ENCODE measurements at regions not wholly inside any gene's neighbourhood (a gene's known extent, or its start where the extent isn't known, plus 50 kb on each side); places are given as distances from the start of the nearest gene placed in this dataset.

DNA sequence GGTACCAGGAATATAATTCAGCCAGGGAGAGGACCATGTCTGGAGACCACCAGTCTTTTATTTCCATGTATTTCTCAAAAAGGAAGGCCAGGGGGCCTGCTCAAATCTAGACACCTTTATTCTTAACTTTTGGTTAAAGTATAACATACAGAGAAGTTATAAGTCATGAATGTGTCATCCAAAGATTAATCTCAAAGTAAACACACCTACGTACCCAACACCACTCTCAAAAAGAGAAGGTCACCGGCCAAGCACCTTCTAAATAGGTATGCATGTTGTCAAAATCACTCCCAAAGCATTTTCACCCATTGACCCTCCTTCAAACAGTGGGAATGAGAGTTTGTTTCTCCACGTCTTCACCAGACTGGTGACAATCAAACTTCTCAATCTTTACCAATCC, 60.0 kb upstream of the FZD10 start:
- Histone ChIP-seq H4K91ac (ENCODE audit: low read length) (no peak overlapping the region), H3K36me3 (ENCODE audit: control insufficient read depth in 1 of 2, insufficient read depth in 2 of 2, low read depth in 1 of 2, low read length in 2 of 2) (no peaks in the 10 kb centered on the region), H2BK120ac (ENCODE audit: low read depth, low read length) (no peak overlapping the region), H2AK5ac (ENCODE audit: low read length, severe bottlenecking) (no peak overlapping the region), H3K9me3 (ENCODE audit: control insufficient read depth, low read length) (peaks cover 7% of the 10 kb centered on the region), H4K8ac (ENCODE audit: low read length) (no peak overlapping the region), H3K79me1 (replicated peaks; ENCODE audit: low read length, poor library complexity, severe bottlenecking) (no peaks in the 10 kb centered on the region), H3K4me2 (ENCODE audit: low read length, poor library complexity, severe bottlenecking) (no peak overlapping the region), H3K27me3 (ENCODE audit: control insufficient read depth in 1 of 2, insufficient read depth in 1 of 2, low read length in 2 of 2) (peaks cover 0 to 32% of the 10 kb centered on the region in 2 experiments), H3K27ac (ENCODE audit: low read length, poor library complexity, severe bottlenecking) (no peak overlapping the region), H2BK12ac (ENCODE audit: low read length in 2 of 2) (no peak overlapping the region), H3K4me1 (ENCODE audit: control insufficient read depth, insufficient read depth, low read depth, low read length) (no peaks in the 10 kb centered on the region), H3K18ac (ENCODE audit: low read depth in 1 of 2, low read length in 2 of 2) (no peak overlapping the region), H2BK15ac (ENCODE audit: low read depth, poor library complexity, severe bottlenecking) (no peak overlapping the region), H3K4ac (ENCODE audit: low read depth in 1 of 2, low read length in 2 of 2) (no peak overlapping the region), H3K9ac (ENCODE audit: low read length) (no peak overlapping the region), H3K14ac (ENCODE audit: low read length in 2 of 2) (no peak overlapping the region), H3K4me3 (ENCODE audit: insufficient read depth in 1 of 2, low read depth in 1 of 2, low read length in 2 of 2) (no peak overlapping the region), H2BK5ac (ENCODE audit: low read depth, low read length, poor library complexity, severe bottlenecking) (no peak overlapping the region), H3K23ac (ENCODE audit: low read length in 2 of 2) (no peak overlapping the region), H2AFZ (ENCODE audit: low read depth, low read length) (no peak overlapping the region)
- no peak for DNase-seq
- WGBS, result 58% methylated on average over 3 of the region's 3 CpGs

DNA sequence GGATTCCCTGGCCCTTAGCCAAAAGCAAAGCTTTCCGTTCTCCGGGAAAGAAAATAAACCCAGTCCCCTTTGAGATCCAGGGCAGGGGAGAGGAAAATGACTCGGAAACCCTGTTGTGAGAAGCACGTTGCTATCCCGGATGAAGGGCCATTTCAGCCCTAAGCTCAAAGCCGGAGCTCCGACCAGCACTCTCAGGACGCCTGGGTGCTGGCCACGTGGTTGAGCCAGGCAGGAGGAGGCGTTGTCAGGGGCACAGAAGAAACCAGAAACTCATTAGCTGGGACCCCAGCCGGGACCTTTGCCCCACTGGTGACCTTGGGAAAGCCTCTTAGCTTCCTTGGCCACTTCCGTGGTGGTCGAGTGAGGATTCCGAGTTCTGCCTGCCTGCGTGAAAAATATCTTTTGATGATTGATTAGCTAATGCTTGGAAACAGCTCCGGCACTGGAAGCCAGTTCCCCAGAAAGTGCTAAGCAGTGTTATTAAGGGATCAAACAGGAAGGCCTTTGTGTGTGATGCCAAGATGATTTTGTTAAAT, 57.6 kb upstream of the FZD10 start:
- Histone ChIP-seq H3K4ac (ENCODE audit: low read depth in 1 of 2, low read length in 2 of 2) (no peak overlapping the region), H3K27me3 (ENCODE audit: control insufficient read depth in 1 of 2, insufficient read depth in 1 of 2, low read length in 2 of 2) (peaks cover 0 to 32% of the 10 kb centered on the region in 2 experiments), H3K23ac (ENCODE audit: low read length in 2 of 2) (no peak overlapping the region), H2BK5ac (ENCODE audit: low read depth, low read length, poor library complexity, severe bottlenecking) (no peak overlapping the region), H3K9ac (ENCODE audit: low read length) (no peak overlapping the region), H3K4me2 (ENCODE audit: low read length, poor library complexity, severe bottlenecking) (no peak overlapping the region), H3K14ac (ENCODE audit: low read length in 2 of 2) (no peak overlapping the region), H2AFZ (ENCODE audit: low read depth, low read length) (no peak overlapping the region), H3K4me1 (ENCODE audit: control insufficient read depth, insufficient read depth, low read depth, low read length) (no peaks in the 10 kb centered on the region), H3K18ac (ENCODE audit: low read depth in 1 of 2, low read length in 2 of 2) (no peak overlapping the region), H3K4me3 (ENCODE audit: insufficient read depth in 1 of 2, low read depth in 1 of 2, low read length in 2 of 2) (no peak overlapping the region), H3K36me3 (ENCODE audit: control insufficient read depth in 1 of 2, insufficient read depth in 2 of 2, low read depth in 1 of 2, low read length in 2 of 2) (no peaks in the 10 kb centered on the region), H2BK15ac (ENCODE audit: low read depth, poor library complexity, severe bottlenecking) (no peak overlapping the region), H4K8ac (ENCODE audit: low read length) (no peak overlapping the region), H2AK5ac (ENCODE audit: low read length, severe bottlenecking) (no peak overlapping the region), H3K9me3 (ENCODE audit: control insufficient read depth, low read length) (peaks cover 12% of the 10 kb centered on the region), H3K27ac (ENCODE audit: low read length, poor library complexity, severe bottlenecking) (no peak overlapping the region), H2BK12ac (ENCODE audit: low read length in 2 of 2) (no peak overlapping the region), H2BK120ac (ENCODE audit: low read depth, low read length) (no peak overlapping the region), H4K91ac (ENCODE audit: low read length) (no peak overlapping the region), H3K79me1 (replicated peaks; ENCODE audit: low read length, poor library complexity, severe bottlenecking) (no peaks in the 10 kb centered on the region)
- no peak for DNase-seq
- 3% methylated on average over 16 of the region's 16 CpGs for WGBS

DNA sequence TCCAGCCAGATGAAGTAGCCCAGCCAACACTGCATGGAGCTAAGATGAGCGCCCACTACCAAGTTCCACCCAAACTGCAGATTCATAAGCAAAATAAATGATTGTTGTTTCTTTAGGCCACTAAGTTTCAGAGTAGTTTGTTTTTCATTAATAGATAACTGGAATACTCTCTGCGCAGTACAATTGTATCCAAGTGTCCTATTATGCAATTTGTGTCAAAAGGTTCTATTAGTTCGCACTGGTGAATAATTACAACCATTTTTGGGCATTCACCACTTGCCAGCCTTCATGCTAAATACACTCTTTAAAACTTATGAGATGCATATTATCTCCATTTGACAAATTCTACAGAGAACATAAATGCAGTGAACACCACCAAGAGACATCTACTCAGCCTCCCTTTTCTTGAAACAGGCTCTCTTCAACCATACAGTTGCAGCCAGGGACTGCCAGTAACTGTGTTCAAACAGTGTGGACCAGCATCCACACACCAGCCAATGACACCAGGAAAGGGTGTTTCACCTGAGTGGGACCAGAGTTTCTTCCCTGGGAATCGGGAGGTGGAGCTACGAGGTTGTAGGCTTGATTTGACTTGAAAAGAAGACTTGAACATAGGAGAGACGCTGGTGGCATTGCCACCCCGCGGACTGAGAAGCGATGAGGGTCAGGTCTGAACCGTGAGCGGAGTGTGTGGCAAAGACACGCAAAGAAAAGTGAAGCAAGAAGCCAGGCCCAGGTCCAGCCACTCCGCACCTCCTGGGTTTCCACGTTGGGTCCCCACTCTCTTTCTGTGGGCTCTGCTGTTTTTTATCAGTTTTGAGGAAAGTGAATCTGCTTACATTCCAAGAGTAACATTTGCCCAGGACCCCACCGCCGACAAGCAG, 53.0 kb upstream of the FZD10 start:
- H3K9ac ChIP-seq (ENCODE audit: low read length), result no peak overlapping the region

DNA sequence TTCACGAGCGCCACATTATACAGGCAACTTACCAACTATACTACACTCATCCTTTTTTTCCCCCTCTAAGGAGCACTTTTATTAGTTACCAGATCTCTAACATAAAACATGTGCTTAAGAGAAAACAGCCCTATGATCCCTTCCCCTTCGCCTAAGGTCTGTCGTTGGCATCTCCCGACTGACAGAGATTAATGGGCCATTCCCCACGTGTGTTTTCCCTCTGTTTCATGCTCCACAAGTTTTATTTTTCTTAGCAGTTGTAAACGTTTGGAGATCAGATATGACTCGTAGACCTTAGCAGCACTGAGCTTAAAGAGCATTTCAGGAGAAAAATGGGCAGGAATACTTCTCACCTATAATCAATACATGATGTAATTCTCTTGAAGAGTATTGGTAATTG, 51.4 kb upstream of the FZD10 start:
- Histone ChIP-seq H2BK5ac (ENCODE audit: low read depth, low read length, poor library complexity, severe bottlenecking) (no peak overlapping the region), H3K18ac (ENCODE audit: low read depth in 1 of 2, low read length in 2 of 2) (no peak overlapping the region), H4K91ac (ENCODE audit: low read length) (no peak overlapping the region), H3K23ac (ENCODE audit: low read length in 2 of 2) (no peak overlapping the region), H3K9ac (ENCODE audit: low read length) (no peak overlapping the region), H3K4ac (ENCODE audit: low read depth in 1 of 2, low read length in 2 of 2) (no peak overlapping the region), H3K4me1 (ENCODE audit: control insufficient read depth, insufficient read depth, low read depth, low read length) (no peaks in the 10 kb centered on the region), H3K27me3 (ENCODE audit: control insufficient read depth in 1 of 2, insufficient read depth in 1 of 2, low read length in 2 of 2) (peaks cover 0 to 18% of the 10 kb centered on the region in 2 experiments), H3K79me1 (replicated peaks; ENCODE audit: low read length, poor library complexity, severe bottlenecking) (no peaks in the 10 kb centered on the region), H2BK15ac (ENCODE audit: low read depth, poor library complexity, severe bottlenecking) (no peak overlapping the region), H2AFZ (ENCODE audit: low read depth, low read length) (no peak overlapping the region), H3K36me3 (ENCODE audit: control insufficient read depth in 1 of 2, insufficient read depth in 2 of 2, low read depth in 1 of 2, low read length in 2 of 2) (no peaks in the 10 kb centered on the region), H2BK120ac (ENCODE audit: low read depth, low read length) (no peak overlapping the region), H3K9me3 (ENCODE audit: control insufficient read depth, low read length) (peaks cover 5% of the 10 kb centered on the region), H4K8ac (ENCODE audit: low read length) (no peak overlapping the region), H2AK5ac (ENCODE audit: low read length, severe bottlenecking) (no peak overlapping the region), H3K4me2 (ENCODE audit: low read length, poor library complexity, severe bottlenecking) (no peak overlapping the region), H2BK12ac (ENCODE audit: low read length in 2 of 2) (no peak overlapping the region), H3K4me3 (ENCODE audit: insufficient read depth in 1 of 2, low read depth in 1 of 2, low read length in 2 of 2) (no peak overlapping the region), H3K14ac (ENCODE audit: low read length in 2 of 2) (no peak overlapping the region), H3K27ac (ENCODE audit: low read length, poor library complexity, severe bottlenecking) (no peak overlapping the region)
- no peak for DNase-seq
- WGBS, result 50% methylated on average over 5 of the region's 8 CpGs

More for the DNA sequence above, 53.0 kb upstream of the FZD10 start:
- Histone ChIP-seq H2BK5ac (ENCODE audit: low read depth, low read length, poor library complexity, severe bottlenecking) (no peak overlapping the region), H4K91ac (ENCODE audit: low read length) (no peak overlapping the region), H3K4me3 (ENCODE audit: insufficient read depth in 1 of 2, low read depth in 1 of 2, low read length in 2 of 2) (no peak overlapping the region), H3K27ac (ENCODE audit: low read length, poor library complexity, severe bottlenecking) (no peak overlapping the region), H2AK5ac (ENCODE audit: low read length, severe bottlenecking) (no peak overlapping the region), H3K9me3 (ENCODE audit: control insufficient read depth, low read length) (peaks cover 5% of the 10 kb centered on the region), H3K18ac (ENCODE audit: low read depth in 1 of 2, low read length in 2 of 2) (no peak overlapping the region), H3K36me3 (ENCODE audit: control insufficient read depth in 1 of 2, insufficient read depth in 2 of 2, low read depth in 1 of 2, low read length in 2 of 2) (no peaks in the 10 kb centered on the region), H3K4ac (ENCODE audit: low read depth in 1 of 2, low read length in 2 of 2) (no peak overlapping the region), H3K23ac (ENCODE audit: low read length in 2 of 2) (no peak overlapping the region), H3K27me3 (ENCODE audit: control insufficient read depth in 1 of 2, insufficient read depth in 1 of 2, low read length in 2 of 2) (peaks cover 0 to 33% of the 10 kb centered on the region in 2 experiments), H4K8ac (ENCODE audit: low read length) (no peak overlapping the region), H2AFZ (ENCODE audit: low read depth, low read length) (no peak overlapping the region), H2BK12ac (ENCODE audit: low read length in 2 of 2) (no peak overlapping the region), H3K4me1 (ENCODE audit: control insufficient read depth, insufficient read depth, low read depth, low read length) (no peaks in the 10 kb centered on the region), H3K14ac (ENCODE audit: low read length in 2 of 2) (no peak overlapping the region), H2BK120ac (ENCODE audit: low read depth, low read length) (no peak overlapping the region), H2BK15ac (ENCODE audit: low read depth, poor library complexity, severe bottlenecking) (no peak overlapping the region), H3K4me2 (ENCODE audit: low read length, poor library complexity, severe bottlenecking) (no peak overlapping the region), H3K79me1 (replicated peaks; ENCODE audit: low read length, poor library complexity, severe bottlenecking) (no peaks in the 10 kb centered on the region)
- 87% methylated on average over 15 of the region's 16 CpGs for WGBS
- no peak for DNase-seq

Data from mesenchymal stem cell (in vitro differentiated cells and primary cell).